K562 (cell line): ENCODE measurements at regions not wholly inside any gene's neighbourhood (a gene's known extent, or its start where the extent isn't known, plus 50 kb on each side); places are given as distances from the start of the nearest gene placed in this dataset.

Source experiments
- ATAC-seq: fragments of 200-7000 bp; cut with Tn5 transposase; 3 replicates; pipeline ENCODE4 v1.9.1; 2020; ENCODE audit warnings: moderate library complexity
- BruUV-seq: library from RNA; stranded (reverse); fragments of 400-500 nt; replicated peaks from 2 replicates; lab custom pipeline; 2021; lab: Mats Ljungman, UMichigan
- CTCF ChIA-PET: fragments of 300-600 bp; formaldehyde crosslinking; extraction: SDS; loops from one replicate; lab custom pipeline; 2021; ENCODE audit warnings: low intra/inter-chr PET ratio; lab: Yijun Ruan, JAX
- POLR2A ChIA-PET: fragments of 300-600, 350-650 bp; sonication (Branson Sonifier 250); formaldehyde crosslinking; extraction: SDS; loops from one replicate; lab custom pipeline; 2021; ENCODE audit warnings: antibody characterized with exemption, inconsistent platforms; lab: Yijun Ruan, JAX
- DNase-seq, 4 experiments: peaks; one replicate each; pipeline versions ENCODE4 v3.0.0 to v3.0.0-alpha.2; 2011 to 2018; ENCODE audit warnings: low spot score in 3 of 4, mixed read lengths in 3 of 4; ENCODE audit errors: extremely low read depth in 1 of 4
- FAIRE-seq: peaks from 2 replicates; lab custom pipeline; 2011; peaks lifted over from hg19 to GRCh38; lab: Jason Lieb, UNC
- H2AFZ ChIP-seq: 2 replicates; pipeline ENCODE4 v1.6.0; 2011; ENCODE audit warnings: low read depth, low read length, control low read depth, inconsistent platforms
- H3K27ac ChIP-seq: fragments of 200-600 bp; 3 replicates; pipeline ENCODE4 v1.8.0; 2011; ENCODE audit warnings: low read depth, mild to moderate bottlenecking, control low read depth, inconsistent platforms, low read length, moderate library complexity, mixed read lengths; ENCODE audit errors: extremely low read depth
- H3K27me3 ChIP-seq, 2 experiments: fragments of 300-600 bp in 1 of 2; 2 replicates in 1 of 2; 3 replicates in 1 of 2; pipeline versions ENCODE4 v1.6.0 to v1.8.0; 2011; ENCODE audit warnings: inconsistent platforms in 2 of 2, low read length in 2 of 2, mild to moderate bottlenecking in 1 of 2, mixed read lengths in 1 of 2, moderate library complexity in 1 of 2; ENCODE audit not compliant: control insufficient read depth in 2 of 2, insufficient read depth in 2 of 2
- H3K36me3 ChIP-seq: fragments of 300-600 bp; 3 replicates; pipeline ENCODE4 v1.8.0; 2011; ENCODE audit warnings: mild to moderate bottlenecking, low read length, inconsistent platforms; ENCODE audit not compliant: control insufficient read depth, insufficient read depth
- H3K4me1 ChIP-seq, 2 experiments: fragments of 200-600 bp in 1 of 2; replicated peaks in 1 of 2; 2 replicates in 1 of 2; 3 replicates in 1 of 2; pipeline versions ENCODE4 v1.5.1 to v1.8.0; 2011; ENCODE audit warnings: inconsistent platforms in 2 of 2, low read length in 2 of 2, mild to moderate bottlenecking in 1 of 2, mixed read lengths in 1 of 2, moderate library complexity in 1 of 2; ENCODE audit not compliant: control insufficient read depth in 2 of 2, insufficient read depth in 2 of 2
- H3K4me2 ChIP-seq: 2 replicates; pipeline ENCODE4 v1.6.1; 2011; ENCODE audit warnings: low read length, control low read depth, inconsistent platforms, mixed read lengths; ENCODE audit not compliant: insufficient read depth
- H3K4me3 ChIP-seq: fragments of 200-600 bp; sonication (generic), shearing (Covaris generic); 2 replicates; pipeline ENCODE4 v1.5.1; 2016; ENCODE audit warnings: control low read depth, inconsistent platforms
- H3K79me2 ChIP-seq: fragments of 200-600 bp; 3 replicates; pipeline ENCODE4 v1.8.0; 2011; ENCODE audit warnings: low read length, inconsistent platforms; ENCODE audit not compliant: control insufficient read depth, insufficient read depth
- H3K9ac ChIP-seq, 2 experiments: 2 replicates each; pipeline versions ENCODE4 v1.6.0 to v1.6.1; 2011; ENCODE audit warnings: low read depth in 2 of 2, low read length in 2 of 2, control low read depth in 1 of 2, inconsistent platforms in 1 of 2, mild to moderate bottlenecking in 1 of 2, mixed read lengths in 1 of 2; ENCODE audit not compliant: insufficient read depth in 1 of 2
- H3K9me1 ChIP-seq: one replicate; pipeline ENCODE4 v1.6.0; 2011; ENCODE audit warnings: inconsistent platforms, mild to moderate bottlenecking, low read length, moderate library complexity; ENCODE audit not compliant: control insufficient read depth, insufficient read depth
- H3K9me3 ChIP-seq: replicated peaks from 2 replicates; pipeline ENCODE4 v1.5.1; 2011; ENCODE audit warnings: low read depth, low read length, inconsistent platforms; ENCODE audit not compliant: control insufficient read depth, insufficient read depth
- H4K20me1 ChIP-seq: replicated peaks from 2 replicates; pipeline ENCODE4 v1.6.1; 2011; ENCODE audit warnings: low read length, inconsistent platforms, mixed read lengths; ENCODE audit not compliant: control insufficient read depth, insufficient read depth
- CBFB ChIP-seq: sonication (generic); formaldehyde crosslinking; IDR thresholded peaks from 2 replicates; pipeline ENCODE4 v1.4.0; 2020; ENCODE audit warnings: mild to moderate bottlenecking, missing genetic modification reagents
- CEBPG ChIP-seq, 3 experiments: fragments of 200-800 bp in 1 of 3; sonication (Bioruptor generic) in 1 of 3; sonication (generic) in 1 of 3; formaldehyde crosslinking in 1 of 3; IDR thresholded peaks in 2 of 3; conservative IDR thresholded peaks in 1 of 3; 2 replicates each; pipeline versions ENCODE4 v1.6.1 to v1.8.0; 2016 to 2022; ENCODE audit warnings: missing compliant biosample characterization in 2 of 3, missing genetic modification characterization in 2 of 3, mild to moderate bottlenecking in 1 of 3, missing genetic modification reagents in 1 of 3
- CGGBP1 ChIP-seq: fragments of 250-450 bp; sonication (Bioruptor Pico); IDR thresholded peaks from 2 replicates; pipeline ENCODE4 v1.9.0; 2021; ENCODE audit warnings: mild to moderate bottlenecking
- HEY1 ChIP-seq: fragments of 250-450 bp; sonication (Bioruptor Pico); IDR thresholded peaks from 2 replicates; pipeline ENCODE4 v1.5.0; 2020; ENCODE audit warnings: mild to moderate bottlenecking, moderate library complexity, borderline replicate concordance
- HOXB6 ChIP-seq: fragments of 250-450 bp; sonication (Bioruptor Pico); IDR thresholded peaks from 2 replicates; pipeline ENCODE4 v1.5.1; 2022; ENCODE audit warnings: mild to moderate bottlenecking, borderline replicate concordance
- PHB2 ChIP-seq: fragments of 450-650 bp; IDR thresholded peaks from 2 replicates; pipeline ENCODE4 v1.6.1; 2017; ENCODE audit warnings: low read depth
- PTBP1 ChIP-seq: fragments of 200-400 bp; formaldehyde crosslinking; IDR thresholded peaks from 2 replicates; pipeline ENCODE4 v1.6.1; 2017; ENCODE audit warnings: low read depth, low read length
- SAP30 ChIP-seq: fragments of 200-600 bp; sonication (generic); IDR thresholded peaks from 2 replicates; pipeline ENCODE4 v1.6.1; 2012; ENCODE audit warnings: borderline replicate concordance, low read depth, mild to moderate bottlenecking, moderate library complexity, low read length, control low read depth, inconsistent platforms; ENCODE audit not compliant: insufficient read depth, poor library complexity, severe bottlenecking
- SMAD1 ChIP-seq: fragments of 150-350 bp; IDR thresholded peaks from 2 replicates; pipeline ENCODE4 v1.6.1; 2014; ENCODE audit warnings: low read length, low read depth; ENCODE audit not compliant: partially characterized antibody
- SMARCC2 ChIP-seq: fragments of 450-650 bp; IDR thresholded peaks from 2 replicates; pipeline ENCODE4 v1.6.1; 2017; ENCODE audit warnings: antibody characterized with exemption, moderate library complexity, mild to moderate bottlenecking, low read depth
- SRSF3 ChIP-seq: fragments of 200-400 bp; formaldehyde crosslinking; IDR thresholded peaks from 2 replicates; pipeline ENCODE4 v1.6.1; 2016; ENCODE audit warnings: mild to moderate bottlenecking, low read length, moderate library complexity; ENCODE audit not compliant: insufficient read depth
- TCF15 ChIP-seq: fragments of 250-450 bp; sonication (Bioruptor Pico); IDR thresholded peaks from 2 replicates; pipeline ENCODE4 v1.8.0; 2022; ENCODE audit warnings: moderate library complexity, mild to moderate bottlenecking, inconsistent platforms
- TEAD2 ChIP-seq: fragments of 450-650 bp; IDR thresholded peaks from 2 replicates; pipeline ENCODE4 v1.6.1; 2016; ENCODE audit warnings: missing genetic modification characterization, control low read depth, missing compliant biosample characterization
- YBX1 ChIP-seq: fragments of 450-650 bp; IDR thresholded peaks from 2 replicates; pipeline ENCODE4 v1.7.1; 2016; ENCODE audit warnings: mild to moderate bottlenecking
- ZNF124 ChIP-seq: sonication (generic); formaldehyde crosslinking; IDR thresholded peaks from 2 replicates; pipeline ENCODE4 v1.8.1; 2022; ENCODE audit warnings: missing genetic modification reagents
- ZNF165 ChIP-seq: fragments of 250-450 bp; sonication (Bioruptor Pico); IDR thresholded peaks from 2 replicates; pipeline ENCODE4 v1.4.0; 2020; ENCODE audit warnings: borderline replicate concordance
- ZNF507 ChIP-seq: conservative IDR thresholded peaks from 2 replicates; pipeline ENCODE4 v1.6.1; 2017; ENCODE audit warnings: missing genetic modification characterization, missing compliant biosample characterization
- WGBS: fragments of 100-300 bp; shearing (Covaris generic); methylation state at CpG from one replicate; pipeline ENCODE4 v1.1.6; 2016; ENCODE audit warnings: low coverage, mixed read lengths; ENCODE audit not compliant: insufficient coverage; ENCODE audit errors: missing lambda C conversion rate; 5-methylcytosine and 5-hydroxymethylcytosine counted together
- in situ Hi-C: fragments of 300-500 bp; cut with MboI; formaldehyde crosslinking; loops from 4 replicates; pipeline ENCODE4 v1.15.0; 2018; ENCODE audit warnings: inconsistent platforms, mixed read lengths
- intact Hi-C: fragments of 100-400 bp; cut with micrococcal nuclease; formaldehyde crosslinking; loops from 2 replicates; pipeline ENCODE4 v1.14.2; 2022

DNA sequence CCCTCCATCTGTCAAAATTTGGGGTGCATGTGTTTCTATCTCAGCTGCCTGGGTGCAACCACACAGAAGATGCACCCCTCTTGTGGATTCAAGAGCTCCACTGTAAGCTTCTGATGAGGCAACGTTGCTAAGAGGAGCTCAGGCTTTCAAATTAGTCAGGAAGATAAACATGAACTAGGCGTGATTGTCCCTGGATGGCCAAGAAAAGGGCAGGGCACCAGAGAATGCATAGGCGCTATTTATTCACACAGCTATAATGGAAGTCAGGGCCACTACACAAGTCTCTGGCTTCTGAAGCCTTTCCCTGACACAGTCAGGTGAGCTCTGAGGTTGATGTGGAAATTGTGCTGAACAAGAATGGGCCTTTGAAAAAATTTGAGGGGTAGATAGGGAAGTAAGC lies 1466.0 kb upstream of the CELF4 start:
- no peaks in the 10 kb centered on the region for H3K4me1 ChIP-seq
- H3K79me2 ChIP-seq, result no peaks in the 10 kb centered on the region
- no TSS peak for BruUV-seq
- H3K9me3 ChIP-seq, result no peaks in the 10 kb centered on the region
- FAIRE-seq (no peak), ATAC-seq (no peak), DNase-seq (no peak)
- no peak overlapping the region for H3K4me2 ChIP-seq
- in situ Hi-C loops, result no loop called here
- ChIA-PET POLR2A (interaction anchor here (0.5 kb wide), 1 partner anchor 1202 kb away, joined by 3 read pairs; no protein-coding TSS in a partner anchor), CTCF (no interaction called here)
- no peak overlapping the region for H3K9ac ChIP-seq
- intact Hi-C loops, result no loop called here
- H2AFZ ChIP-seq, result no peak overlapping the region
- H3K27ac ChIP-seq, result no peak overlapping the region
- H3K27me3 ChIP-seq, result no peaks in the 10 kb centered on the region
- no peaks in the 10 kb centered on the region for H3K36me3 ChIP-seq
- WGBS, result 0% methylated on average over 3 of the region's 3 CpGs
- no peak overlapping the region for H3K4me3 ChIP-seq
- H4K20me1 ChIP-seq, result no peaks in the 10 kb centered on the region
- TF ChIP-seq ZNF165 (CRISPR knock-in tag), result no peak
- TF ChIP-seq CBFB (CRISPR knock-in tag), result no peak
- TF ChIP-seq SMAD1, result no peak
- TF ChIP-seq TCF15, result no peak
- TF ChIP-seq TEAD2 (tag), result no peak
- no peak for TF ChIP-seq CEBPG (CRISPR knock-in tag; IDR thresholded peaks at IDR 0.05)
- TF ChIP-seq CEBPG (tag; conservative IDR thresholded peaks at IDR 0.05 in 1 of 2, IDR thresholded peaks at IDR 0.05 in 1 of 2), result no peak
- TF ChIP-seq SAP30, result no peak
- TF ChIP-seq PTBP1, result no peak
- no peak for TF ChIP-seq HEY1 (CRISPR knock-in tag)
- TF ChIP-seq SRSF3, result no peak
- no peak for TF ChIP-seq HOXB6 (CRISPR knock-in tag)
- TF ChIP-seq YBX1, result no peak
- TF ChIP-seq ZNF124, result no peak
- no peak for TF ChIP-seq PHB2
- no peak for TF ChIP-seq CGGBP1 (CRISPR knock-in tag)
- no peak for TF ChIP-seq SMARCC2
- TF ChIP-seq ZNF507 (tag), result no peak
- no peaks in the 10 kb centered on the region for H3K9me1 ChIP-seq
